OCI-LY7 (cell line): ENCODE measurements at regions not wholly inside any gene's neighbourhood (a gene's known extent, or its start where the extent isn't known, plus 50 kb on each side); places are given as distances from the start of the nearest gene placed in this dataset.

ENCODE experiments used
- EZH2phosphoT487 ChIP-seq: fragments of 200-600 bp; sonication (generic); IDR thresholded peaks from 2 replicates; pipeline ENCODE4 v1.6.1; 2018; ENCODE audit warnings: low read depth, borderline replicate concordance, mild to moderate bottlenecking, mixed run types, antibody characterized with exemption, low read length, moderate library complexity, mixed read lengths
- TF ChIP-seq, protein P1 (sequence below): fragments of 200-600 bp; sonication (generic); conservative IDR thresholded peaks from 2 replicates; pipeline ENCODE4 v1.5.1; 2014; ENCODE audit warnings: mild to moderate bottlenecking, antibody characterized with exemption, low read length, moderate library complexity, mixed read lengths

DNA sequence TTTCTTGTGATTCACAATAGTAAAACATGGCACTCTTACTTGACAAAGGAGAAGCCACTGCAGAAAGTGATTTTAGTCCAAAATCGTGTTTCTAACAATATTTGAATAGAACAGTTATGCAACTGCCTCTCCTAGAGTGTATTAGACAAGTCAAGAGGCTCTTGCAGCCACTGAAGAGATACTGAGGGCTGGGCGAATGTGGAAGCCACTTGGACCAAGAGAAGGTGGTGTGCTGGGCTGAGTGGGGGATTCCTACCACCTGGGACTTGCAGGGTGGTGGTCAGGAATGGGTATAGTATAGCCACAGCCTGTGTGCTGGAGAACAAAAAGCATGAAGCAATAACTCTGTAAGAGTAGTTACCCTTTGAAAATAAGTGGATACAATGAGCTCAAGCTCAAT lies 223.8 kb upstream of the DNAJC19 start:
- TF ChIP-seq, protein P1, sequence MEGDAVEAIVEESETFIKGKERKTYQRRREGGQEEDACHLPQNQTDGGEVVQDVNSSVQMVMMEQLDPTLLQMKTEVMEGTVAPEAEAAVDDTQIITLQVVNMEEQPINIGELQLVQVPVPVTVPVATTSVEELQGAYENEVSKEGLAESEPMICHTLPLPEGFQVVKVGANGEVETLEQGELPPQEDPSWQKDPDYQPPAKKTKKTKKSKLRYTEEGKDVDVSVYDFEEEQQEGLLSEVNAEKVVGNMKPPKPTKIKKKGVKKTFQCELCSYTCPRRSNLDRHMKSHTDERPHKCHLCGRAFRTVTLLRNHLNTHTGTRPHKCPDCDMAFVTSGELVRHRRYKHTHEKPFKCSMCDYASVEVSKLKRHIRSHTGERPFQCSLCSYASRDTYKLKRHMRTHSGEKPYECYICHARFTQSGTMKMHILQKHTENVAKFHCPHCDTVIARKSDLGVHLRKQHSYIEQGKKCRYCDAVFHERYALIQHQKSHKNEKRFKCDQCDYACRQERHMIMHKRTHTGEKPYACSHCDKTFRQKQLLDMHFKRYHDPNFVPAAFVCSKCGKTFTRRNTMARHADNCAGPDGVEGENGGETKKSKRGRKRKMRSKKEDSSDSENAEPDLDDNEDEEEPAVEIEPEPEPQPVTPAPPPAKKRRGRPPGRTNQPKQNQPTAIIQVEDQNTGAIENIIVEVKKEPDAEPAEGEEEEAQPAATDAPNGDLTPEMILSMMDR = no peak
- no peak for TF ChIP-seq EZH2phosphoT487
